ENCODE measurements at regions not wholly inside any gene's neighbourhood (a gene's known extent, or its start where the extent isn't known, plus 50 kb on each side); places are given as distances from the start of the nearest gene placed in this dataset.
A peak's percentile ranks its signal among the peaks of the same experiment; 100 is the strongest.
"Not testable (repeated sequence)": the region's sequence is repeated elsewhere in the genome, so short reads cannot be mapped to it uniquely, and the experiment has no call there.

DNA sequence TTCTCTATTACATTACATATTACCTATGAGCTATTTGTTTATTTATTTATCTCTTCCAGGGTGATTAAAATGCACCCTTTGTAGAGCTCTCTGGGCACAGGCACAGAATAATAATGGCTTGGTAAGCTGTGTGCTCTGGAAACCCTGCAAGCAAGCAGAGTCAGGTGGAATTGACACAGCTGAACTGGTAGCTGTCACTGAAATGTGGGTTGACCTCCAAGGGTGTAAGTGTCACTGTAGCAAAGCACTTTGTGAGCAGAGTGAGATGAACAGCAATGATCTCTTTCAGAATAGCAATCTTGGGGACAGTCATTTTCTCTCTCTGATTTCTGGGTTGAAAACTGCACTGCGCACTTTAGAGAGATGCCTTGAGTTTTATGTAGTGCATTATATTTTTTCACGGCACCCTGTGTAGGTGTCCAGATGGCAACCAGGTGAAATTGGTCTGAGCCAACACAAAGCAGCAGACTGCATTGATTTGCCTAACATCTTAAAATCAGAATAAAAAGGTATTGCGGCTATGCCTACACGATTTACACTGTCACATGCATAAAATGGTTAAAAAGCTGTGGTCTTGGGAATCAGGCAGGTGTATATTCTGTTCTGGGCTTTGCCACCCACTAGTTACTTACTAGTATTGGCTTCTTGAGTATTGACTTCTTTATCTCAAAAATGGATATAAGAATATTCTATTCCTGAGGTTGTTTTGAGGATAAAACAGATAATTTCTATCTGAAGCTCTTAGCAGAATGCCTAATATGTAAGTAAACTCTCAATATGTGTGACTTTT is 450.3 kb downstream of the RAPGEF2 start:
- no peak for DNase-seq

- no peak for DNase-seq
Measured at GRCh38 chr4:159555873-159556272, 453.0 kb downstream of the RAPGEF2 start.

DNA sequence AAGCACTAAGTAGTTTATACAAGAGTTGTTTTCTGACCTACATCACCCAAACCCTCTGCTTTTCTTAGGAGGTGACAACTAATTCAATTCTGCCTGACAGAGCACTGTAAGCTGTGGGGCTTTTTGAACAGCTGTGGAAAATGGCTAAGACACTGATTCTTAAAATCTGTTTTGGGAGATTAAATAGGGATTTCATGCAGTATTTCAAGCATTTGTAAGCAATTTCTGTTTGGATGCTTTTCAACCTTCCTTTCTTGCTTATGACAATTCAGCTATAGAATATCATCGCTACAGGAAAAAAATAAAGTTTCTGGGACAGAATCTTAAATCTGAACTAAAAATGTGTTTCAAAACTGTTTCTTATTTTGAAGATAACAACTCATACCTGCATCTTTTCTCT is 459.5 kb downstream of the RAPGEF2 start:
- DNase-seq: peak; percentile 76

GRCh38 chr4:159563257-159563656 is 460.4 kb downstream of the RAPGEF2 start:
- no peak for DNase-seq

DNA sequence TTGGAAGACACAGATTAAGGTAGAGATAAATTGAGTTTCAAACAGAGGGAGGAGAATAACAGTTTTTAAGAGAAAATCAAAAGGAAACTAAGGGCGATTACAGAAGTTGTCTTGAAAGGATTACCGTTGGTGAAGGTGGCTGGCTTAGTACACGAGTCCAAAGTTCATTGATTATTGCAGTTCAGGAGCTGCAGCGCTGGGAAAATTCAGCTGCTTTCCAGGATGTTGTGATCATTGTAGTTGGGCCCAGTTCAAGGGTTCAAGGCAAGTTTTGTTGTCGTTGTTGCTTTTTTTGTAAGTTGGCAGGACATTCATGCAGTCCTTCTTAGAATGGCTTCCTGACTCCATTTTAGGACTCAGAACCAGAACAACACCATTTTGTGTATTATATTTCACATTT is 461.7 kb downstream of the RAPGEF2 start:
- DNase-seq: peak; percentile 6

- no peak for DNase-seq
Measured at GRCh38 chr4:159566786-159567185, 463.9 kb downstream of the RAPGEF2 start.

- DNase-seq: no peak
Measured at GRCh38 chr4:159577241-159577640, 474.4 kb downstream of the RAPGEF2 start.

- no peak for DNase-seq
Measured at GRCh38 chr4:159582685-159583084, 479.8 kb downstream of the RAPGEF2 start.

- DNase-seq: no peak
Measured at GRCh38 chr4:159592898-159593556, 490.1 kb downstream of the RAPGEF2 start.

DNA sequence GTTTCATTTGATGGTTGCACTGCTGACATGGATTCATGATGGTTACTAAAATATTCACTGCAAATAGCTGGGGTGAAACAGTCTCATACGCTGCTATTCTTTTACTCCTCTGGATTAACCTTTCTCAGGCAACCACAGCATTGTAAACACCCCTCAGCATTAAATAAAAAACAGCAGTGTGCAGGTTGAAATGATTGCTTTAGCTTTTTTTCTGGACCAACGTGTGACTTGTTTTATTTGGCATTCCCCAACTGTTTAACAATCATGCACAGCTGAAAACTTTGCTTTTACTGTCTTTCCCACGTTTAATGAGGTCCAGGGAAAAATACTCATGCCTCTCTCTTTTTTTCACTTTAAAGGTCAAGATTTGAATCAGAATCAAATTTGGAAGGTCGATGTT is 490.8 kb downstream of the RAPGEF2 start:
- no peak for DNase-seq

DNA sequence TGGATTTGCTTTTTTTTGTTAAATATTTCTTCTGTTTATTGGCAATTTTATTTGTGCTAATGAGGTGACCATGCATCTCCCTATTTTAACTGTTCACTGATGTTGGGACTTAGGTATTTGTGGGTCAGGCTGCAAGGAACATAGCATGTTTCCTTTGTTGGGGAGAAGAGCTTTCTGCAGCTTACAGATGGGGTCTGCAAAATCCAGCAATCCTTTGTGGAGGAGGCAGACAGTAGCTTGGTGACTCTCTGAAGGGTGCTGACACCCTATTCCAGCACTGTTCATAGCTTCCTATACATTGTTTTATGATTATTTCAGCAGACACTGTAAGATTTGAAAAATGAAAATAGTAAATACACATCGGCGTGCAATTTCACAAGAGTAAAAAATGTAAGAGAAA is 491.7 kb downstream of the RAPGEF2 start:
- DNase-seq: no peak

DNA sequence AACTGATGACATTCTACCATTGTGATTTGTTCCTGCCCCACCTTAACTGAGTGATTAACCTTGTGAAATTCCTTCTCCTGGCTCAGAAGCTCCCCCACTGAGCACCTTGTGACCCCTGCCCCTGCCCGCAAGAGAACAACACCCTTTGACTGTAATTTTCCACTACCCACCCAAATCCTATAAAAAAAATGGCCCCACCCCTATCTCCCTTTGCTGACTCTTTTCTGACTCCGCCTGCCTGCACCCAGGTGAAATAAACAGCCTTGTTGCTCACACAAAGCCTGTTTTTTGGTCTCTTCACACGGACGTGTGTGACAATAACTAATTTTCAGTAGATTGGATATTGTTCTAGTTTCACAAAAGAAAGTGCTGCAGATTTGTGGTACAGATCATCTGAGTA is 492.2 kb downstream of the RAPGEF2 start:
- not testable (repeated sequence) for DNase-seq

- no peak for DNase-seq
Measured at GRCh38 chr4:159598602-159599001, 495.7 kb downstream of the RAPGEF2 start.

DNA sequence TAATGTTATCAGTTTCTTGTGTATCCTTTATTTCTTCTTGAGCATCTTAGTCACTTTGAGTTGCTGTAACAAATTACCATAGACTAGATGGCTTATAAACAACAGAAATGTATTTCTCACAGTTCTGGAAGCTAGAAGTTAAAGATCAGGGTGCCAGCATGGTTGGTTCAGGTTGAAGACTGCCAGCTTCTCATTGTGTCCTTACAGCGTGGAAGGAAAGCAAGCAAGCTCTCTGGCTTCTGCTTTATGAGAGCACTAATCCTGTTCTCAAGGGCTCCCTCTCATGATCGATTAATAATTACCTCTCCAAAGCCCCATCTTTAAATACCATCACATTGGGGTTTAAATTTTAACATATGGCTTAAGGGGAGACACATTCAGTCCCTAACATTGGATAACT is 497.2 kb downstream of the RAPGEF2 start:
- no peak for DNase-seq

DNA sequence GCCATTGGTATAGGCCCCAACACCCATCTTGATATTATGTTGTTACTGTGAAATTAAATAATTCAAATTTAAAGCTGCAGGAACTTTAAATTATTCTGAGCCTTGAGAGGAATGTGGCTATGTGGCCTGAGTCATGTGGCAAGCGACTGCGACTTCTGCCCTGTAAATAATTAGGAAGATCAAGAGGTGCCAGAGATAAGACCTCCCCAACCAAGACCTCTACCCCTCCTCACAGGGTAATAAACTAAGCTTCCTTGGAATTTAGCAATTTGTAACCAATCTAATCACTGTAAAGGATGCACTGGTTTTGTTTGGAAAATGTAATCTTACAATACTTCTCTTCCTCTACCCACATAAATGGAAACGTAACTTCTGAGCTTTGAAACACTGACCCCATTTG is 501.9 kb downstream of the RAPGEF2 start:
- DNase-seq: no peak

- DNase-seq: no peak
Measured at GRCh38 chr4:159606835-159607234, 504.0 kb downstream of the RAPGEF2 start.

DNA sequence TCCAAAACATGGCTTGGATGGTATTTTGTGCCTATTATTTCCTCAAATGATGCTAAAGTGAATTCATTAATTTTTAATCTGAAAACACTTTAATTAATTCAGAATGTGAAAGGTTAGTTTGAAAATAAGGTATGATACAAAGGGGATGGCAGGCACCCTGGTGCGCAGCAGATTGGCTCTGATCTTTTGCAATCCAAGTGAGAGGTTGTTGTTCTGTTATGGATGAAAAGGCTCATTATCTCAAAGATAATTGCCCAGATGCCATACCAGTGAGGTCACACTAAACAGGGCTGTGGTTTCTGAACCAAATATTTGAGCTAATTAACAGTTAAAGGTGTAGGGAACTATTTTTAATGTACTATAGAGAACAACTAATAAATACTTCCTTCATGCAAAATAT is 504.9 kb downstream of the RAPGEF2 start:
- DNase-seq: no peak

- no peak for DNase-seq
Measured at GRCh38 chr4:159608436-159608835, 505.6 kb downstream of the RAPGEF2 start.

DNA sequence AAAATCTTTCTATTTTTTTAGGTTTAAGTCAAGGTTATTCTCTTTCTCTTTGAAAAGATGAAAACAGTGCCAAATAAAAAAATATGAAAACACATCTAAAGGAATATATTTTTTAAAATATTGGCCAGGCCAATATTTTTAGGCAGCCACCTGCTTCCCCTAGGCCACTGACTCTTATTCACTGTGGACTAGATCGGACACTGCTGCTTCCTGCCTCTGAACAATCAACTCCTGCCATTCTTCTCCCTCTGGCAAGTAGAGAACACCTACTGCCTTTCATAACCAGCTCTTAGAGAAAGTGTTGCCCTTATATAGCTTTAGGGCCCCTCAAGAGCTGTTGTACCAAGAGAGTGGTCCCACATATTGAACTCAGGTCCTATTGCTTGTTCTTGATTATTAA is 529.2 kb downstream of the RAPGEF2 start:
- DNase-seq: no peak

DNA sequence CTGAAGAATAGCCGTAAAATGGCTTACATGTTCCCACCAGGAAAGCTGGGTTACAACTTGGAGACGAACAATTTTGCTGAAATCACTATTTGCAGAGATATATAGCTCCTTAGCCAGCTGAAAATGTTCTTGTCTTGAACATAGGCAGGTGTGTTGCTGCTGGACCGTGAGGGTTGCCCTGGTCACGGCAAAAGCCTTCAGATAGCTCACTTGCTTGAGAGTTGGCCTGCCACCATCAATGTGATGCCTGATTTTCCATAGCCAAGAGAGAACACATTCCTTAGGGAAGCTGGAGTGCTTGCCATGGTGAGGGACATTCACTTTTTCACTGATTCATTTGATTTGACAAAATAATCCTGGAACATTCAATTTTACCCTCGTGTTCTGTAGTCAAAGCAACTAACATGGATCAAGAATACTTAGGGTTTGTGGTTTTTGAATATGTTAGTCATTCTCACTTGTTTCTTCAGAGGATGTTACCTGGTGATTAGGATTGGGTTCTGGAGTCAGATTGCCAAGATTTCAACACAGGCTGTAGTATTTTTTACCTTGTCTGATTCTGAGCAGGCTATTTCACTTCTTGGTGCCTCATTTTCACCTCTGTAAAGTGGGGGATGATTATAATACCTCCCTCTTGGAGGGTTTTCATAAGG is 536.9 kb downstream of the RAPGEF2 start:
- no peak for DNase-seq

DNA sequence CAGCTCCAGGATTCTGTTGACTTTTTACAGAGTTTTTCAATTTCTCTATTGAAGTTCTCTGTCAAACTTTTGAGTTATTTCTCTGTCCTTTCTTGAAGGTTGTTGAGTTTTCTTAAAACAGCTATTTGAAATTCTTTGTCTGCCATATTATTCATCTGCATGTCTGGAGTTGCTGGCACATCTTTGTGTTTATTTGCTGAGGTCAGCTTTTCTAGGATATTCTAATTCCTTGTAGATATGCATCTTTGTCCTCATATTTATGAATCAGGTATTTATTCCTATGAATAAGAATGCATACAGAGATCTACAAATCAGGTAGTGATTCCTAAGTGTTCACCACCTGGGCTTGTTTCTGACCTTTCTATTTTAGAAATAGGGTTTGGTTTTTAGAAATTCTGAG is 546.4 kb downstream of the RAPGEF2 start:
- no peak for DNase-seq

DNA sequence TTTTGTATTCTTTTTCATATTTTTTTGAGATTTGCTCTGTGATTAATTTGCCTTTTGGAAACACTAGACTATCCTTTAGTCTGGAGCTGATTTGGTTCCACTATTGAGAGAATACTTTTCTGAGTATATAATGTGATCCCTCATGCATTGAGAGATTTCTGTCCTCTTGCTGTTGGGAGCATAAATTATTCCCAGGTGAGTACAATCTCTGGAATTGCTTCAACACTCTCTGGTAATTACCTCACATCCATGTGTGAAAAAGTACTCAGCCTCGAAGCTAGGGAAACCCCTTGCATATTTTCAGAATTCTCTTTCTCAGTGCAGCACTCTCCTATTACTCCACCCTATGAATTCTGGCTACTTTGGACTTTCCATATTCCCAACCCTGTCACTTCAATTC is 550.0 kb downstream of the RAPGEF2 start:
- no peak for DNase-seq

DNA sequence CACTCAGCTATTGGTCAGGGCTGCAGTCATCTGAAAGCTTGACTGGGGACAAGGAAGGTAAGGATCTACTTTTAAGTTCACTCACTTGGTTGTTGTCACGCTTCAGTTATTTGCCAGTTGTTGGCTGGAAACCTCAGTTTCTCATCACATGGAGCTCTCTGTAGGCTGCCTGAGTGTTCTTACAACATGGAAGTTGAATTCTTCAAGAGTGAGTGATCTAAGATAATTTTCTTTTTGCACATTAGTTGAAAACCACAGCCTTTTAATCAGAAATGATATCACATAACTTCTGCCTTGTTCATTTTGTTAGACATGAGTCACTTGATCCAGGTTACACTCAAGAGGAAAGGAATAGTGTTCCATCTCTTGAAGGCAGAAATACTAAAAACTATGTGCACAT is 552.7 kb downstream of the RAPGEF2 start:
- no peak for DNase-seq

- DNase-seq: no peak
Measured at GRCh38 chr4:159669094-159669493, 566.2 kb downstream of the RAPGEF2 start.
